Common myeloid progenitor, CD34-positive (primary cell): ENCODE measurements at regions not wholly inside any gene's neighbourhood (a gene's known extent, or its start where the extent isn't known, plus 50 kb on each side); places are given as distances from the start of the nearest gene placed in this dataset.

ENCODE experiments used
- CTCF ChIA-PET: fragments of 350-600 bp; sonication (Branson Sonifier 250); formaldehyde crosslinking; loops from one replicate; lab custom pipeline; 2021; ENCODE audit warnings: antibody characterized with exemption; lab: Charles Lee
- POLR2A ChIA-PET: fragments of 350-600 bp; sonication (Branson Sonifier 250); formaldehyde crosslinking; loops from one replicate; lab custom pipeline; 2021; ENCODE audit warnings: antibody characterized with exemption; lab: Charles Lee
- DNase-seq, 3 donors: peaks; one replicate each; pipeline versions ENCODE4 v3.0.0 to v3.0.0-alpha.2; 2013
- H3K27ac ChIP-seq, 2 experiments: 1 replicate in 1 of 2; 2 replicates in 1 of 2; pipeline ENCODE4 v1.7.0; 2013; ENCODE audit warnings: inconsistent platforms in 2 of 2, low read length in 2 of 2, mild to moderate bottlenecking in 2 of 2, low read depth in 1 of 2, moderate library complexity in 1 of 2; ENCODE audit not compliant: severe bottlenecking in 2 of 2, insufficient read depth in 1 of 2, poor library complexity in 1 of 2
- H3K27me3 ChIP-seq, 5 experiments: replicated peaks in 2 of 5; 1 replicate in 3 of 5; 2 replicates in 2 of 5; pipeline versions ENCODE4 v1.6.1 to v1.7.0; 2013; ENCODE audit warnings: low read length in 4 of 5, mild to moderate bottlenecking in 2 of 5, moderate library complexity in 2 of 5, inconsistent platforms in 1 of 5; ENCODE audit not compliant: insufficient read depth in 5 of 5, control insufficient read depth in 4 of 5
- H3K36me3 ChIP-seq, 4 experiments: 1 replicate in 2 of 4; 2 replicates in 2 of 4; pipeline versions ENCODE4 v1.6.1 to v1.7.0; 2013; ENCODE audit warnings: low read length in 3 of 4, control low read depth in 1 of 4, mild to moderate bottlenecking in 1 of 4; ENCODE audit not compliant: control insufficient read depth in 4 of 4, insufficient read depth in 4 of 4
- H3K4me1 ChIP-seq, 4 experiments: 1 replicate in 3 of 4; 2 replicates in 1 of 4; pipeline versions ENCODE4 v1.6.1 to v1.7.1; 2013; ENCODE audit warnings: low read length in 3 of 4, mild to moderate bottlenecking in 3 of 4, control low read depth in 1 of 4, inconsistent platforms in 1 of 4, moderate library complexity in 1 of 4; ENCODE audit not compliant: control insufficient read depth in 4 of 4, insufficient read depth in 4 of 4; ENCODE audit errors: control extremely low read depth in 1 of 4
- H3K4me3 ChIP-seq, 7 experiments: 1 replicate in 4 of 7; 2 replicates in 3 of 7; pipeline versions ENCODE4 v1.5.1 to v1.7.0; 2013; ENCODE audit warnings: mild to moderate bottlenecking in 7 of 7, low read length in 6 of 7, moderate library complexity in 6 of 7, inconsistent platforms in 2 of 7, low read depth in 2 of 7, control low read depth in 1 of 7; ENCODE audit not compliant: insufficient read depth in 4 of 7, control insufficient read depth in 1 of 7; ENCODE audit errors: extremely low read depth in 1 of 7
- H3K9me3 ChIP-seq, 5 experiments: 1 replicate in 4 of 5; 2 replicates in 1 of 5; pipeline versions ENCODE4 v1.6.1 to v1.7.1; 2013; ENCODE audit warnings: low read length in 4 of 5, mild to moderate bottlenecking in 2 of 5, inconsistent platforms in 1 of 5, low read depth in 1 of 5, moderate library complexity in 1 of 5; ENCODE audit not compliant: control insufficient read depth in 4 of 5, insufficient read depth in 2 of 5; ENCODE audit errors: control extremely low read depth in 1 of 5
- whole genome bisulfite sequencing: methylation state at CpG from one replicate; pipeline ENCODE4 v1.1.5; 2013; ENCODE audit not compliant: insufficient coverage; 5-methylcytosine and 5-hydroxymethylcytosine counted together

DNA sequence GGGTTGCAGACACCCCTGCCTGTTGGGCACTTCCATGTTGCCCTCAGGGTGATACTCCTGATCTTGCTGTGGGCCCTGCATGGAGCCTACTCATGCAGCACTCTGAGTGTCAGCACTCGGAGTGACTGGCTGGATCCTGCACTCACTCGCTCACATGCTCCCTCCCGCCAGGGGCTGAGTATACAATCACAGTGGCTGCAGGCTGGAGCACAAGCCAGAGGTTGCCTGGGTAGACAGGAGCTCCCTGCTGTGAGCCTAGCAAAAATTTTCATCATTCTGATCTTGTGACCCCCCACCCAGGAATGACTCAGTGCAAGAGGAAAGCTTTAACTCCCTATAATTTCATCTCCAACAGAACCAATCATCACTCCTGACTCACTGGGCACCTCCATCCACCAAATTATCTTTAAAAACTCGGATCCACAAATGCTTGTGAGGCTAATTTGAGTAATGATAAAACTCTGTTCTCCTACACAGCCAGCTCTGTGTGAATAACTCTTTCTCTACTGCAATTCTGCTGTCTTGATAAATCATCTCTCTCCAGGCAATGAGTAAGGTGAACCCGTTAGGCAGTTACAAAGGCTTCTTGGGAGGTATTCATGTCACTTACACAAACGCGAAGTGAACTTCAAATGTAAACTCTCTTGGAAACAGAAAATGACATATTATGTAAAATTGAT lies 1180.8 kb upstream of the PABPC4L start:
- Histone ChIP-seq H3K9me3 (peaks cover 0 to 1% (median 0%) of the 10 kb centered on the region in 5 experiments), H3K27ac (no peak overlapping the region), H3K4me1 (no peaks in the 10 kb centered on the region), H3K27me3 (no peaks in the 10 kb centered on the region), H3K36me3 (no peaks in the 10 kb centered on the region), H3K4me3 (no peak overlapping the region)
- DNase-seq = no peak
- ChIA-PET POLR2A (no interaction called here), CTCF (no interaction called here)
- 92% methylated on average over 4 of the region's 7 CpGs for WGBS

GRCh38 chr4:135372131-135372530 lies 1170.5 kb upstream of the PABPC4L start:
- ChIA-PET POLR2A (no interaction called here), CTCF (interaction anchor here (1.5 to 2.5 kb wide), 3 partner anchors 14 to 1490 kb away, joined by 4 to 7 read pairs (median 5); no protein-coding TSS in a partner anchor)
- Histone ChIP-seq H3K4me3 (no peak overlapping the region), H3K4me1 (no peaks in the 10 kb centered on the region), H3K27me3 (no peaks in the 10 kb centered on the region), H3K9me3 (no peaks in the 10 kb centered on the region), H3K36me3 (no peaks in the 10 kb centered on the region), H3K27ac (no peak overlapping the region)
- WGBS = 92% methylated on average over 13 of the region's 13 CpGs
- DNase-seq = no peak

DNA sequence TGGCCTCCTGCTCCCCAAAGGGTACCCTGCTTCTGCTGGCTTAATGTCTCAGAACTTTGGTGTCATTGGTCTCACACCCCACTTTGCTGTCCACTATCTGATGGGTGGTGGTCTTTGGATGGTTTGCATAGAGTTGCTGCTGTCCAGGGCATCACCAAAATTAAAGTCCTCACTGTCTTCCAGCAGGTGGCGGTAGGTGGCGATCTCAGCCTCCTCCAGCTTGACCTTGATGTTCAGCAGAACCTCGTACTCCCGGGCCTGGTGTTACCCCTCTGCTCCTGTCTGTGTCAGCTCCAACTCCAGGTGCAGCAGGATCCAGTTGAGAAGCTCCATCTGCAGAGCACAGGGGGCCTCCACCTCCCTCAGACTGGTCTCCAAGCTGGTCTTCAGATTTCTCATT lies 1169.5 kb upstream of the PABPC4L start:
- Histone ChIP-seq H3K4me3 (no peak overlapping the region), H3K27ac (no peak overlapping the region), H3K36me3 (no peaks in the 10 kb centered on the region), H3K4me1 (no peaks in the 10 kb centered on the region), H3K9me3 (no peaks in the 10 kb centered on the region), H3K27me3 (no peaks in the 10 kb centered on the region)
- peak; percentile 1 to 7 (median 2) for DNase-seq
- CTCF ChIA-PET = interaction anchor here (0.8 to 2.5 kb wide), 5 partner anchors 15 to 1493 kb away, joined by 3 to 7 read pairs (median 4); no protein-coding TSS in a partner anchor
- POLR2A ChIA-PET = no interaction called here
- 83% methylated on average over 4 of the region's 4 CpGs for WGBS

GRCh38 chr4:135368831-135369230 lies 1167.2 kb upstream of the PABPC4L start:
- CTCF ChIA-PET = no interaction called here

DNA sequence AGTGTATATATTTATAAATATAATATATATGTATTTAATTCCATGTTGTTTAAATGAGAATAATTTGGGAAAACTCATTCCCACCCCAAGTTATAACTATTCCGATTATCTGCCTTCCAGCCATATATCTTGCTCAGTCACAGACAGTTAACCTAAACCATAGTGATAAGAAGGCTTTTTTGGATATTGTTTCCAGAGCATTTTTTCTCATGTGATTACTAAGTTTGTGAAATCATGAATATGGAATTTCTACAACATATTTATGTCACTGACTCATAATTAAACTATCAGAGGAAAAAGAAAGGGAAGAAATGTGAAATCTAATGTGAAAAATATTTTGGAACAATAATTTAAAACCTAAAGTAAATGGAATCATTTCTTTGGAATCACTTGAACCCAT lies 1163.5 kb upstream of the PABPC4L start:
- ChIA-PET POLR2A (no interaction called here), CTCF (no interaction called here)
- Histone ChIP-seq H3K27me3 (no peaks in the 10 kb centered on the region), H3K4me1 (no peaks in the 10 kb centered on the region), H3K36me3 (no peaks in the 10 kb centered on the region), H3K27ac (no peak overlapping the region), H3K4me3 (no peak overlapping the region), H3K9me3 (no peaks in the 10 kb centered on the region)
- WGBS = no CpG with 5 or more reads among the region's 1 CpG
- DNase-seq = no peak

More at GRCh38 chr4:135368831-135369230, 1167.2 kb upstream of the PABPC4L start:
- Histone ChIP-seq H3K9me3 (no peaks in the 10 kb centered on the region), H3K4me1 (no peaks in the 10 kb centered on the region), H3K27me3 (no peaks in the 10 kb centered on the region), H3K4me3 (no peak overlapping the region), H3K36me3 (no peaks in the 10 kb centered on the region), H3K27ac (no peak overlapping the region)
- no peak for DNase-seq
- WGBS = 83% methylated on average over 2 of the region's 3 CpGs
- POLR2A ChIA-PET = no interaction called here

GRCh38 chr4:135359128-135359527 lies 1157.5 kb upstream of the PABPC4L start:
- no CpG with 5 or more reads among the region's 1 CpG for WGBS
- no peaks in the 10 kb centered on the region for H3K36me3 ChIP-seq
- H3K27me3 ChIP-seq = no peaks in the 10 kb centered on the region
- H3K4me3 ChIP-seq = no peak overlapping the region
- ChIA-PET CTCF (no interaction called here), POLR2A (no interaction called here)
- no peaks in the 10 kb centered on the region for H3K9me3 ChIP-seq
- H3K27ac ChIP-seq = no peak overlapping the region
- H3K4me1 ChIP-seq = no peaks in the 10 kb centered on the region
- no peak for DNase-seq

DNA sequence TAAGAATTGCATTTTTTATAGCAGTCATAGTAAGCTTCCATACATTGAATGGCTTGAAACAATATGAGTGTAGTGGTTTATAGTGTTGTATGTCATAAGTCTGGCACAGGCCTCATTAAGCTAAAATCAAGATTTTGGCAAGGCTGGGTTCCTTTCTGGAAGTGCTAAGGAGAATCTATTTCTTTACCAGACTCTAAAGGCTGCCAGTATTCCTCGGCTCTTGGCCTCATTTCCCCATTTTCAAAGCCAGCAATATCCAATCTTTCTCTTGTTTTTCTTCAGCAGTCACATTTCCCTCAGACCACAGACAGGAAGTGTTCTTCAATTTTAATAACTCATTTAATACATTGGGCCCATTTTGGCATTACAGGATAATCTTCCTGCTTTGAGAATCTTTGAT lies 1155.5 kb upstream of the PABPC4L start:
- Histone ChIP-seq H3K36me3 (no peaks in the 10 kb centered on the region), H3K27ac (no peak overlapping the region), H3K4me1 (no peaks in the 10 kb centered on the region), H3K9me3 (no peaks in the 10 kb centered on the region), H3K4me3 (no peak overlapping the region), H3K27me3 (no peaks in the 10 kb centered on the region)
- ChIA-PET CTCF (no interaction called here), POLR2A (no interaction called here)
- no peak for DNase-seq
- WGBS = 71% methylated on average over 1 of the region's 1 CpG
